ENCODE measurements at regions not wholly inside any gene's neighbourhood (a gene's known extent, or its start where the extent isn't known, plus 50 kb on each side); places are given as distances from the start of the nearest gene placed in this dataset.

DNA sequence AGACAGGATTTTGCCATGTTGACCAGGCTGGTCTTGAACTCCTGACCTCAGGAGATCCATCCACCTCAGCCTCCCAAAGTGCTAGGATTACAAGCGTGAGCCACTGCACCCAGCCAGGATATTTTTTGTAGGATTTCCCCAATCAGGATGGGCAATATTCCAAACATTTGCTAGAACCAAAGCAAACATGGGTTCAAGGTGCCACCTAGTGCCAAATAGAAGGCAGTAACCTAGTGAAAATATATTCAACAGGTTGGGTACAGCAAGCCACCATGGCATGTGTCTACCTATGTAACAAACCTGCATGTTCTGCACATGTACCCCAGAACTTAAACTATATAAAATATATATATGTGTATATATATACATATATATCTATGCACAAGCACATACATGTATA lies 185.9 kb upstream of the CADM2 start (continued):
- TF ChIP-seq, protein P1, sequence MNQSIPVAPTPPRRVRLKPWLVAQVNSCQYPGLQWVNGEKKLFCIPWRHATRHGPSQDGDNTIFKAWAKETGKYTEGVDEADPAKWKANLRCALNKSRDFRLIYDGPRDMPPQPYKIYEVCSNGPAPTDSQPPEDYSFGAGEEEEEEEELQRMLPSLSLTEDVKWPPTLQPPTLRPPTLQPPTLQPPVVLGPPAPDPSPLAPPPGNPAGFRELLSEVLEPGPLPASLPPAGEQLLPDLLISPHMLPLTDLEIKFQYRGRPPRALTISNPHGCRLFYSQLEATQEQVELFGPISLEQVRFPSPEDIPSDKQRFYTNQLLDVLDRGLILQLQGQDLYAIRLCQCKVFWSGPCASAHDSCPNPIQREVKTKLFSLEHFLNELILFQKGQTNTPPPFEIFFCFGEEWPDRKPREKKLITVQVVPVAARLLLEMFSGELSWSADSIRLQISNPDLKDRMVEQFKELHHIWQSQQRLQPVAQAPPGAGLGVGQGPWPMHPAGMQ (IDR thresholded peaks at IDR 0.05; ENCODE audit: borderline replicate concordance), result no peak
- TF ChIP-seq CBFB (IDR thresholded peaks at IDR 0.05; ENCODE audit: low read depth), result no peak
- TF ChIP-seq, protein P2, sequence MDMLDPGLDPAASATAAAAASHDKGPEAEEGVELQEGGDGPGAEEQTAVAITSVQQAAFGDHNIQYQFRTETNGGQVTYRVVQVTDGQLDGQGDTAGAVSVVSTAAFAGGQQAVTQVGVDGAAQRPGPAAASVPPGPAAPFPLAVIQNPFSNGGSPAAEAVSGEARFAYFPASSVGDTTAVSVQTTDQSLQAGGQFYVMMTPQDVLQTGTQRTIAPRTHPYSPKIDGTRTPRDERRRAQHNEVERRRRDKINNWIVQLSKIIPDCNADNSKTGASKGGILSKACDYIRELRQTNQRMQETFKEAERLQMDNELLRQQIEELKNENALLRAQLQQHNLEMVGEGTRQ (IDR thresholded peaks at IDR 0.05; ENCODE audit: borderline replicate concordance, low read depth, low read length), result no peak
- TF ChIP-seq, protein P3, sequence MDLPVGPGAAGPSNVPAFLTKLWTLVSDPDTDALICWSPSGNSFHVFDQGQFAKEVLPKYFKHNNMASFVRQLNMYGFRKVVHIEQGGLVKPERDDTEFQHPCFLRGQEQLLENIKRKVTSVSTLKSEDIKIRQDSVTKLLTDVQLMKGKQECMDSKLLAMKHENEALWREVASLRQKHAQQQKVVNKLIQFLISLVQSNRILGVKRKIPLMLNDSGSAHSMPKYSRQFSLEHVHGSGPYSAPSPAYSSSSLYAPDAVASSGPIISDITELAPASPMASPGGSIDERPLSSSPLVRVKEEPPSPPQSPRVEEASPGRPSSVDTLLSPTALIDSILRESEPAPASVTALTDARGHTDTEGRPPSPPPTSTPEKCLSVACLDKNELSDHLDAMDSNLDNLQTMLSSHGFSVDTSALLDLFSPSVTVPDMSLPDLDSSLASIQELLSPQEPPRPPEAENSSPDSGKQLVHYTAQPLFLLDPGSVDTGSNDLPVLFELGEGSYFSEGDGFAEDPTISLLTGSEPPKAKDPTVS (IDR thresholded peaks at IDR 0.05; ENCODE audit: low read depth, low read length), result no peak

DNA sequence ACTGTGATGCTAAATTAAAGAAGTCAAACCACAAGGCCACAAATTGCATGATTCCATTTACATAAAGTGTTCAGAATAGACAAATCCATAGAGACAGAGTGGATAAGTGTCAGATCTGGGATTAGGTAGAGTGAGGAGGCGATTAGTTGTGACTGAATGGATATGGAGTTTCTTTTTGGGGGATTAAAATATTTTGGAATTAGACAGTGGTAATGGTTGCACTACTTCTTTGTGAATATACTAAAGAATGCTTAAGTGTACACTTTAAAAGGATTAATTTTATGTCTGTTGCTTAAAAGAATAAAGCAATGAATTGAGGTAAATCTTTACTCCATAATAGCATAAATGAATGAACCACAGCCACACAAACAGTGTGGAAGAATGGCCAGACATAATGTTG lies 175.5 kb upstream of the CADM2 start:
- no peak for FAIRE-seq
- H3K4me2 ChIP-seq (ENCODE audit: control insufficient read depth, insufficient read depth), result no peak overlapping the region
- H3K4me3 ChIP-seq, result no peak overlapping the region
- ChIA-PET POLR2A (no interaction called here), CTCF (no interaction called here), SMC1A (ENCODE audit: uncharacterized antibody, unreplicated experiment) (no interaction called here), RAD21 (ENCODE audit: unreplicated experiment) (no interaction called here)
- in situ Hi-C loops (cut with MboI), result no loop called here
- no peak overlapping the region for H3K9ac ChIP-seq (ENCODE audit: control insufficient read depth, insufficient read depth, low read length)
- H3K4me1 ChIP-seq (ENCODE audit: control insufficient read depth, insufficient read depth, low read length), result no peaks in the 10 kb centered on the region
- no peak for DNase-seq (ENCODE audit: low read depth, low spot score)
- no peaks in the 10 kb centered on the region for H3K36me3 ChIP-seq (ENCODE audit: control insufficient read depth in 2 of 2, insufficient read depth in 2 of 2, low read length in 1 of 2)
- no peaks in the 10 kb centered on the region for H3K9me3 ChIP-seq (replicated peaks; ENCODE audit: control insufficient read depth, insufficient read depth, low read length)
- BruUV-seq (replicated peaks), result no TSS peak
- WGBS (ENCODE audit: insufficient coverage, insufficient replicate concordance, low lambda C conversion rate, missing lambda C conversion rate), result 17% methylated on average over 1 of the region's 1 CpG
- intact Hi-C loops (cut with micrococcal nuclease; ENCODE audit: unreplicated experiment), result no loop called here
- H2AFZ ChIP-seq (ENCODE audit: control insufficient read depth, low read depth, low read length), result no peak overlapping the region
- no peaks in the 10 kb centered on the region for H4K20me1 ChIP-seq (ENCODE audit: control insufficient read depth, insufficient read depth)
- H3K27me3 ChIP-seq (replicated peaks in 1 of 2; ENCODE audit: control insufficient read depth in 2 of 2, insufficient read depth in 2 of 2, low read length in 1 of 2), result no peaks in the 10 kb centered on the region
- H3K27ac ChIP-seq (ENCODE audit: control insufficient read depth, insufficient read depth), result no peak overlapping the region
- no peaks in the 10 kb centered on the region for H3K79me2 ChIP-seq (ENCODE audit: control insufficient read depth, insufficient read depth, low read length)
- ATAC-seq, result no peak
- TF ChIP-seq, protein P4, sequence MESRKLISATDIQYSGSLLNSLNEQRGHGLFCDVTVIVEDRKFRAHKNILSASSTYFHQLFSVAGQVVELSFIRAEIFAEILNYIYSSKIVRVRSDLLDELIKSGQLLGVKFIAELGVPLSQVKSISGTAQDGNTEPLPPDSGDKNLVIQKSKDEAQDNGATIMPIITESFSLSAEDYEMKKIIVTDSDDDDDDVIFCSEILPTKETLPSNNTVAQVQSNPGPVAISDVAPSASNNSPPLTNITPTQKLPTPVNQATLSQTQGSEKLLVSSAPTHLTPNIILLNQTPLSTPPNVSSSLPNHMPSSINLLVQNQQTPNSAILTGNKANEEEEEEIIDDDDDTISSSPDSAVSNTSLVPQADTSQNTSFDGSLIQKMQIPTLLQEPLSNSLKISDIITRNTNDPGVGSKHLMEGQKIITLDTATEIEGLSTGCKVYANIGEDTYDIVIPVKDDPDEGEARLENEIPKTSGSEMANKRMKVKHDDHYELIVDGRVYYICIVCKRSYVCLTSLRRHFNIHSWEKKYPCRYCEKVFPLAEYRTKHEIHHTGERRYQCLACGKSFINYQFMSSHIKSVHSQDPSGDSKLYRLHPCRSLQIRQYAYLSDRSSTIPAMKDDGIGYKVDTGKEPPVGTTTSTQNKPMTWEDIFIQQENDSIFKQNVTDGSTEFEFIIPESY (IDR thresholded peaks at IDR 0.05), result no peak
- TF ChIP-seq NFYB (IDR thresholded peaks at IDR 0.05; ENCODE audit: insufficient read depth, low read depth, low read length) (no peak), BHLHE40 (IDR thresholded peaks at IDR 0.05; ENCODE audit: borderline replicate concordance in 1 of 2, low read depth in 2 of 2, low read length in 1 of 2) (no peak), ASH2L (IDR thresholded peaks at IDR 0.05; ENCODE audit: borderline replicate concordance, low read depth) (no peak), NR2F1 (conservative IDR thresholded peaks at IDR 0.05) (no peak), JUNB (IDR thresholded peaks at IDR 0.05) (no peak), HCFC1 (IDR thresholded peaks at IDR 0.05; ENCODE audit: low read length) (no peak), ESRRA (IDR thresholded peaks at IDR 0.05; ENCODE audit: low read length) (no peak), IKZF1 (conservative IDR thresholded peaks at IDR 0.05) (no peak), YY1 (IDR thresholded peaks at IDR 0.05; ENCODE audit: low read depth, low read length) (no peak), TCF12 (IDR thresholded peaks at IDR 0.05; ENCODE audit: low read depth, low read length) (no peak), RFX5 (IDR thresholded peaks at IDR 0.05; ENCODE audit: low read depth, low read length) (no peak)
- TF ChIP-seq, protein P5, sequence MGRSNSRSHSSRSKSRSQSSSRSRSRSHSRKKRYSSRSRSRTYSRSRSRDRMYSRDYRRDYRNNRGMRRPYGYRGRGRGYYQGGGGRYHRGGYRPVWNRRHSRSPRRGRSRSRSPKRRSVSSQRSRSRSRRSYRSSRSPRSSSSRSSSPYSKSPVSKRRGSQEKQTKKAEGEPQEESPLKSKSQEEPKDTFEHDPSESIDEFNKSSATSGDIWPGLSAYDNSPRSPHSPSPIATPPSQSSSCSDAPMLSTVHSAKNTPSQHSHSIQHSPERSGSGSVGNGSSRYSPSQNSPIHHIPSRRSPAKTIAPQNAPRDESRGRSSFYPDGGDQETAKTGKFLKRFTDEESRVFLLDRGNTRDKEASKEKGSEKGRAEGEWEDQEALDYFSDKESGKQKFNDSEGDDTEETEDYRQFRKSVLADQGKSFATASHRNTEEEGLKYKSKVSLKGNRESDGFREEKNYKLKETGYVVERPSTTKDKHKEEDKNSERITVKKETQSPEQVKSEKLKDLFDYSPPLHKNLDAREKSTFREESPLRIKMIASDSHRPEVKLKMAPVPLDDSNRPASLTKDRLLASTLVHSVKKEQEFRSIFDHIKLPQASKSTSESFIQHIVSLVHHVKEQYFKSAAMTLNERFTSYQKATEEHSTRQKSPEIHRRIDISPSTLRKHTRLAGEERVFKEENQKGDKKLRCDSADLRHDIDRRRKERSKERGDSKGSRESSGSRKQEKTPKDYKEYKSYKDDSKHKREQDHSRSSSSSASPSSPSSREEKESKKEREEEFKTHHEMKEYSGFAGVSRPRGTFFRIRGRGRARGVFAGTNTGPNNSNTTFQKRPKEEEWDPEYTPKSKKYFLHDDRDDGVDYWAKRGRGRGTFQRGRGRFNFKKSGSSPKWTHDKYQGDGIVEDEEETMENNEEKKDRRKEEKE (IDR thresholded peaks at IDR 0.05), result no peak
